Osteoblast (primary cell): ENCODE measurements at regions not wholly inside any gene's neighbourhood (a gene's known extent, or its start where the extent isn't known, plus 50 kb on each side); places are given as distances from the start of the nearest gene placed in this dataset.

Experiments used
- DNase-seq: peaks from one replicate; pipeline ENCODE4 v3.0.0; 2011; ENCODE audit warnings: low spot score, mixed read lengths; ENCODE audit not compliant: insufficient read length; ENCODE audit errors: missing footprints
- H2AFZ ChIP-seq: 2 replicates; pipeline ENCODE4 v1.6.0; 2011; ENCODE audit warnings: mild to moderate bottlenecking, low read length
- H3K27ac ChIP-seq: 2 replicates; pipeline ENCODE4 v1.5.1; 2011; ENCODE audit warnings: mild to moderate bottlenecking, low read depth, low read length, moderate library complexity
- H3K27me3 ChIP-seq: 2 replicates; pipeline ENCODE4 v1.6.0; 2012; ENCODE audit warnings: mild to moderate bottlenecking, control low read depth, inconsistent platforms, low read length, moderate library complexity; ENCODE audit not compliant: insufficient read depth
- H3K36me3 ChIP-seq: 2 replicates; pipeline ENCODE4 v1.5.1; 2011; ENCODE audit warnings: mild to moderate bottlenecking, low read length, control low read depth, moderate library complexity; ENCODE audit not compliant: insufficient read depth
- H3K4me1 ChIP-seq: 2 replicates; pipeline ENCODE4 v1.5.1; 2011; ENCODE audit warnings: mild to moderate bottlenecking, low read length, control low read depth, moderate library complexity; ENCODE audit not compliant: insufficient read depth
- H3K4me2 ChIP-seq: 2 replicates; pipeline ENCODE4 v1.6.0; 2011; ENCODE audit warnings: mild to moderate bottlenecking, low read length; ENCODE audit not compliant: insufficient read depth
- H3K4me3 ChIP-seq: fragments of 200-600 bp; sonication (generic); 3 replicates; pipeline ENCODE4 v1.5.1; 2012; ENCODE audit warnings: mild to moderate bottlenecking, low read length, inconsistent platforms; ENCODE audit not compliant: insufficient read depth
- H3K79me2 ChIP-seq: 2 replicates; pipeline ENCODE4 v1.6.0; 2012; ENCODE audit warnings: mild to moderate bottlenecking, low read length, control low read depth, inconsistent platforms; ENCODE audit not compliant: insufficient read depth
- H3K9me3 ChIP-seq: 2 replicates; pipeline ENCODE4 v1.5.1; 2011; ENCODE audit warnings: low read depth, low read length, control low read depth
- H4K20me1 ChIP-seq: 2 replicates; pipeline ENCODE4 v1.6.0; 2012; ENCODE audit warnings: mild to moderate bottlenecking, low read length, control low read depth; ENCODE audit not compliant: insufficient read depth
- TF ChIP-seq, protein P1 (sequence below): IDR thresholded peaks from 2 replicates; pipeline ENCODE4 v1.5.1; 2011; ENCODE audit warnings: mild to moderate bottlenecking, low read depth, low read length, moderate library complexity; ENCODE audit errors: extremely low read depth

GRCh38 chr9:121598965-121599871 is 52.2 kb upstream of the DAB2IP start:
- Histone ChIP-seq H3K79me2 (no peaks in the 10 kb centered on the region), H3K27me3 (peaks cover 48% of the 10 kb centered on the region), H4K20me1 (no peaks in the 10 kb centered on the region), H3K9me3 (no peaks in the 10 kb centered on the region), H3K27ac (no peak overlapping the region), H3K4me2 (peak overlapping the region; percentile 72), H2AFZ (peak overlapping the region; percentile 22), H3K4me1 (no peaks in the 10 kb centered on the region), H3K4me3 (peak overlapping the region; percentile 58), H3K36me3 (no peaks in the 10 kb centered on the region)
- TF ChIP-seq, protein P1, sequence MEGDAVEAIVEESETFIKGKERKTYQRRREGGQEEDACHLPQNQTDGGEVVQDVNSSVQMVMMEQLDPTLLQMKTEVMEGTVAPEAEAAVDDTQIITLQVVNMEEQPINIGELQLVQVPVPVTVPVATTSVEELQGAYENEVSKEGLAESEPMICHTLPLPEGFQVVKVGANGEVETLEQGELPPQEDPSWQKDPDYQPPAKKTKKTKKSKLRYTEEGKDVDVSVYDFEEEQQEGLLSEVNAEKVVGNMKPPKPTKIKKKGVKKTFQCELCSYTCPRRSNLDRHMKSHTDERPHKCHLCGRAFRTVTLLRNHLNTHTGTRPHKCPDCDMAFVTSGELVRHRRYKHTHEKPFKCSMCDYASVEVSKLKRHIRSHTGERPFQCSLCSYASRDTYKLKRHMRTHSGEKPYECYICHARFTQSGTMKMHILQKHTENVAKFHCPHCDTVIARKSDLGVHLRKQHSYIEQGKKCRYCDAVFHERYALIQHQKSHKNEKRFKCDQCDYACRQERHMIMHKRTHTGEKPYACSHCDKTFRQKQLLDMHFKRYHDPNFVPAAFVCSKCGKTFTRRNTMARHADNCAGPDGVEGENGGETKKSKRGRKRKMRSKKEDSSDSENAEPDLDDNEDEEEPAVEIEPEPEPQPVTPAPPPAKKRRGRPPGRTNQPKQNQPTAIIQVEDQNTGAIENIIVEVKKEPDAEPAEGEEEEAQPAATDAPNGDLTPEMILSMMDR: no peak
- DNase-seq: peak; percentile 95

DNA sequence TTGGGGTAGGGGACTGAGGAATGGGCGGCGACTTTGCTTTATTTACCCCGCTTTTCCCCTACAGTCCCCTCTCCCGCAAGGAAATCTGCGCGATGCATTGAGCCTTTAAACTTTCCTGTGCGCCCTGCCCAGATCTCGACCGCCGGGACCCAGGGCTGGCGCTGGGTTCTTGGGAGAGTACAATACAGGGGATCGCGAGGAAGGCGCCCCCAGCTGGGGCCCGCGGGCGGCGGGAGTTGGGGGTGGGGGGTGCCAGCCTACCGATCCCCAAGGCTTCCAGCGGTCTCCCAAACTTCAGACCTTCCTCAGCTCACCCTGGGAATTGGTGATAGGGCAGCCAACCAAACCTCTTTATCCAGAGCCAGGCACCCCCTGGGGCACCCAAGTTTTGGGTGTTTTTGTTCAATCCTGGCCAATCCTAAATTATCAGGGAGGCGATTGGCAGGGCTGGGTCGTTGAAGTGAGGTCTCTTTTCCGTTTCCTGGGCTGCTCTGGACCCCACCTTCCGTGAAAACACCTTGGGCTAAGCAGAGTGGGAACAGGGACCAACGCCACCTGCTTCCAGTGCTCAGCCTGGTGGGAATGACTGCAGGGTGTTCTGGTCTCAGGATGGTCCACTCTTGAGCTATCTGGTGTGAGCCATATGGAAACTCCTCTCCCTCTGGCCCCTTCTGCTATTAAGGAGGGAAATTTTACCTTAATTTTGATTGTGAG is 51.4 kb upstream of the DAB2IP start:
- Histone ChIP-seq H3K9me3 (no peaks in the 10 kb centered on the region), H3K27me3 (peaks cover 54% of the 10 kb centered on the region), H3K4me2 (peak overlapping the region; percentile 72), H3K4me3 (peak overlapping the region; percentile 58), H2AFZ (peak overlapping the region; percentile 22), H3K36me3 (no peaks in the 10 kb centered on the region), H3K79me2 (no peaks in the 10 kb centered on the region), H3K27ac (no peak overlapping the region), H4K20me1 (no peaks in the 10 kb centered on the region), H3K4me1 (no peaks in the 10 kb centered on the region)
- DNase-seq: no peak
- TF ChIP-seq, protein P1: no peak

DNA sequence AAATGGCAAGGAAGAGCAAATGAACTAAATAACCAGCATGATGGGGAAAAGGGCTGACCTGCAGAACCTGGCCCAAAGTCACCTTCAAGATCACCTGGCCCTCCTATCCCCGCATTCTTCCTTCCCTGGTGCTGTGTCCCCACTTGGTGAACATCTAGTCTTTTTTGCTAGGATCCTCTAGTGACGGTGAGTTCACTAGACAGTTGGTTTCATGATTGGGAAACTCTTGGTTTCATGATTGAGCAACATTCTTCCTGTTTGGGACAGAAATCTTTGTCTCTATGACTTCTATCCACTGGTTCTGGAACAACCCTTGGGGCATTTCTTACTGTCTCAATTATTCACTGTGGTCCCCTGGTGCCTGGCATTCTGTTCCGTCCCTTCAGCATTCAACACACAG is 50.2 kb upstream of the DAB2IP start:
- H3K9me3 ChIP-seq: no peaks in the 10 kb centered on the region
- TF ChIP-seq, protein P1: no peak
- peaks cover 58% of the 10 kb centered on the region for H3K27me3 ChIP-seq
- H3K4me2 ChIP-seq: no peak overlapping the region
- H2AFZ ChIP-seq: no peak overlapping the region
- H4K20me1 ChIP-seq: no peaks in the 10 kb centered on the region
- no peak for DNase-seq
- no peaks in the 10 kb centered on the region for H3K79me2 ChIP-seq
- no peak overlapping the region for H3K27ac ChIP-seq
- H3K4me3 ChIP-seq: no peak overlapping the region
- H3K36me3 ChIP-seq: no peaks in the 10 kb centered on the region
- H3K4me1 ChIP-seq: no peaks in the 10 kb centered on the region
